GM20000 (cell line): ENCODE measurements at regions not wholly inside any gene's neighbourhood (a gene's known extent, or its start where the extent isn't known, plus 50 kb on each side); places are given as distances from the start of the nearest gene placed in this dataset.
"Not testable (repeated sequence)": the region's sequence is repeated elsewhere in the genome, so short reads cannot be mapped to it uniquely, and the experiment has no call there.

Source experiments
- DNase-seq: peaks from one replicate; pipeline ENCODE4 v3.0.0; 2012; ENCODE audit warnings: low spot score
- CTCF ChIP-seq: IDR thresholded peaks from 2 replicates; pipeline ENCODE4 v1.5.1; 2012; ENCODE audit warnings: mild to moderate bottlenecking, control low read depth; ENCODE audit errors: extremely low read depth, missing control alignments

- no peak for DNase-seq
- no peak for TF ChIP-seq CTCF
Observed at GRCh38 chr17:13099926-13100325, 82.1 kb upstream of the ELAC2 start.

GRCh38 chr17:13099089-13099735 lies 81.4 kb upstream of the ELAC2 start:
- DNase-seq = no peak

DNA sequence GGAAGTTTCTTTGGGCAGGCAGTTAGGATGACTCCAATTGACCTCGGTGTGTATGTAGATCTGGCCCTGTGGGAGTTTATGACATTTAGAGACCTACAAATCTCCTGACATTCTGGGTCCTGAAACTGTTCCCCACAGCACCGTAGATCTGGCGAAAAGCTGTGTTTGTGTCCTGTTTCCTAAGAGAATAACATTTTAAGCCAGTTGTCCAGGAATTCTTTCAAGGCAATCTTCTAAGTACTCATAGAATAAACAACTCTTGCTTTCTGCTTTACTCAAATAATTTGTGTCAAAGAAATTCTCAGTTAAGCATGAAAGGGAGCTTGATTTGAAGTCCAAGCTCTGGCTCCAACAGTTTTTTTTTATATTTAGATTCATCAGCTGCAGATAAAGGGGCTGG lies 78.5 kb upstream of the ELAC2 start:
- no peak for DNase-seq
- TF ChIP-seq CTCF = no peak

More at GRCh38 chr17:13099089-13099735, 81.4 kb upstream of the ELAC2 start:
- no peak for TF ChIP-seq CTCF

GRCh38 chr17:13092010-13092409 lies 74.2 kb upstream of the ELAC2 start:
- DNase-seq = not testable (repeated sequence)

- no peak for TF ChIP-seq CTCF
- DNase-seq = no peak
Observed at GRCh38 chr17:13088666-13089065, 70.8 kb upstream of the ELAC2 start.

GRCh38 chr17:13087802-13088201 lies 70.0 kb upstream of the ELAC2 start:
- no peak for DNase-seq
- TF ChIP-seq CTCF = no peak

GRCh38 chr17:13086142-13086769 lies 68.4 kb upstream of the ELAC2 start:
- no peak for DNase-seq

More at GRCh38 chr17:13086142-13086769, 68.4 kb upstream of the ELAC2 start:
- TF ChIP-seq CTCF = no peak
